Fibroblast of peridontal ligament (primary cell): ENCODE measurements at regions not wholly inside any gene's neighbourhood (a gene's known extent, or its start where the extent isn't known, plus 50 kb on each side); places are given as distances from the start of the nearest gene placed in this dataset.
"Not testable (repeated sequence)": the region's sequence is repeated elsewhere in the genome, so short reads cannot be mapped to it uniquely, and the experiment has no call there.

Source experiments
- DNase-seq: peaks from one replicate; pipeline ENCODE4 v3.0.0-alpha.2; 2010; ENCODE audit errors: extremely low read depth

DNA sequence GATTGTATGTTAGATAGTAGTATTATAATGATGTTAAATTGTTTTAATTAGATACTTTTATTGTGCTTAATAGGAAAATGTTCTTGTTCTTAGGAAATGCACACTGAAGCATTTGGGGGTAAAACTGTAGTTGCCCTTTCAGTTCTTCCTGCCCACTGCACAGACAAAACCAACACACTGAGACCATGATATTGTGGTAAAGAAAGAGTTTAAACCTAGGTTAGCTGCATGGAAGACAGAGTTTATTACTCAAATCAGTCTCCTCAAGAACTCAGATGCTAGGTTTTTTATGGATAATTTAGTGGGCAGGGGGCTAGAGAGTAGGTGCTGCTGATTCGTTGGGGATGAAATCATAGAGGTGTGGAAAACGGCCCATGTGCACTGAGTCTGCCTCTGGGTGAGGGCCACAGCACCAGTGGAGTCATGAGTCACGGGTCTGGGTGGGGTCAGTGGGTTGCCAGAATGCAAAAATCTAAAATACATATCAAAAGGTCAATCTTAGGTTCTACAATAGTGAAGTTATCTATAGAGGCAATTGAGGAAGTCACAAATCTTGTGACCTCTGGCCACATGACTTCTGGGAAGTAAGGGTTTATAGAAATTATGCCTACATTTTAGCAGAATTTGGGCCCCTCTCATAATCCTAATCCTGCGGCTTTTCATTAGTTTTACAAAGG lies 124.8 kb upstream of the FOXN2 start:
- no peak for DNase-seq

DNA sequence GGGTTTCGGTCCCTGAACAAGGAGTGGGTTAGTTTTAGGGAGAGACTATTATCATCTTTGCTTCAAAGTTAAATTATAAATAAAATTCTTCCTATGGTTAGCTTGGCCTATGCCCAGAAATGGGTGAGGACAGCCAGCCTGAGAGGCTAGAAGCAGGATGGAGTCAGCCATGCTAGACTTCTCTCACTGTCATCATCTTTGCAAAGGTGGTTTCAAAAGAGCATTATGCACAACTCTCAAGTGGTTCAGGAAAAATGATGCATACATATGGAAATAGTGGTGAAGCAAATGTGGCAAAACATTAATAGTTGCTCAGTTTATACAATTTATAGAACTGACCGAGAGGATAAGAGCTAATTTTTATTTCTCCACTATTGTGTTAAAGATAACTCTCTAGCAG lies 124.3 kb upstream of the FOXN2 start:
- no peak for DNase-seq

- no peak for DNase-seq
Measured at GRCh38 chr2:48194641-48195040, 119.8 kb upstream of the FOXN2 start.

DNA sequence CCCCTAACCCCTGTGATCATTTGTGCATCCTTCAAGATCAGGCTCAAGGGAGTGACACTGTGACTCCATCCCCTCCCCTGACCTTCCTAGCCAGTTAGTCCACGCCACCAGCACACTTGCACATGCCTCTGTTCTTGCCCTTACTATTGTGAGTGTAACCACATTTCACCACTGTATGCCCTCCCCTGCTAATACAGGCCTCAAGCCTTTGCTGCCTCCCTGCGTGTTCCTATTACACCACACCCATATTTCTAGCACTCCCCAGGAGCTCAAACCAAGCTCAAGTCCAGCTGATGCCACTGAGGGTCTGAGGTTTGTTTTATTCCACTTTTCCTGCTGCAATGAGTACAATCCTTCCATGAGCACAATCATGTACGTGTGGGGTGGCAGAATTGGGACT lies 119.3 kb upstream of the FOXN2 start:
- DNase-seq: no peak

DNA sequence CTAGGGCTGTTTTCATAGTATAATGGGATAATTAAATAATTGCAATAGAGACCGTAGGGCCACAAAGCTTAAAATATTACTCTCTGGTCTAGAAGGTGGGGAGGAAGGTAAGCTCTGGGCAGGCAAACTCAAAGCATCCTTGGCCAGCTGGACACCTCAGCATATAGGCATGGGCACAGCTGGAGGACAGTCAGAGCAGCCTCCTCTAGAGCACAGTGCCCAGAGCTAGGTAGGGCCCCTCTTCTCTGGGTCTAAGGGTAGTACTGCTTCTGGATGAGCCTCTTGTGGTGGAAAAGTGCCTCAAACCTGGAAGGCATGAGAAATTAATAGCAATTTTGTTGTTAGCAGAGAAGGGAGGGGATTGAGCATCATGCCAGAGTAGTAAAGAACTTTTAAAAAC lies 116.9 kb upstream of the FOXN2 start:
- DNase-seq: no peak

DNA sequence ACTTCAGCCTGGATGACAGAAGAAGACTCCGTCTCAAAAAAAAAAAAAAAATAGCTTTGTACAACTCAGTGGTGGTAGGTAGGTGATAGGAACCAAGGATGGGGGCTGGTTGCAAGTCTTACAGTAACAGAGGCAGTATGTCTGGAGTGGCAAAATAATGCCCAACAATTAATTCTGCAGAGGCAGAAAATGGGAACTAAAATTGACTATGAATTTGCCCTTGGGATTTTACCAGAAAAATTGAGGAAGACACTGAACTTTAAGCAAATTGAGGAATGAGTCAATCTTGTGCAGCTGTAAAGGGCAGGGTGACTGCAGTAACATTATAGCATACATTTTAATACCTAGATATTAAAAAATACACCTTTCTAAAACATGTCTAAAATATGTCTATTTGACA lies 116.1 kb upstream of the FOXN2 start:
- DNase-seq: no peak

GRCh38 chr2:48199070-48199469 lies 115.4 kb upstream of the FOXN2 start:
- DNase-seq: no peak

GRCh38 chr2:48200620-48201293 lies 113.7 kb upstream of the FOXN2 start:
- DNase-seq: no peak

DNA sequence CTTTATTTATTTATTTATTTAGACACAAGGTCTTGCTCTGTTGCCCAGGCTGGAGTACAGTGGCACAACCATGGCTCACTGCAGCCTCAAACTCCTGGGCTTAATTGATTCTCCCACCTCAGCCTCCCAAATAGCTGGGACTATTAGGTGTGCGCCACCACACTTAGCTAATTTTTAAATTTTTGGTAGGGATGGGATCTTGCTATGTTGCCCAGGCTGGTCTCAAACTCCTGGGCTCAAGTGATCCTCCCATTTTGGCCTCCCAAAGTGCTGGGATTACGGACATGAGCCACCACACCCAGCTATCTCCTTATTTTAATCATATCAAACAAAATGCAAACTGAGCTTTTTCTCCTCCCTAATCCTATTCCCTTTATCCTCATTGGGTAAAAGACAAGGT lies 113.0 kb upstream of the FOXN2 start:
- not testable (repeated sequence) for DNase-seq

DNA sequence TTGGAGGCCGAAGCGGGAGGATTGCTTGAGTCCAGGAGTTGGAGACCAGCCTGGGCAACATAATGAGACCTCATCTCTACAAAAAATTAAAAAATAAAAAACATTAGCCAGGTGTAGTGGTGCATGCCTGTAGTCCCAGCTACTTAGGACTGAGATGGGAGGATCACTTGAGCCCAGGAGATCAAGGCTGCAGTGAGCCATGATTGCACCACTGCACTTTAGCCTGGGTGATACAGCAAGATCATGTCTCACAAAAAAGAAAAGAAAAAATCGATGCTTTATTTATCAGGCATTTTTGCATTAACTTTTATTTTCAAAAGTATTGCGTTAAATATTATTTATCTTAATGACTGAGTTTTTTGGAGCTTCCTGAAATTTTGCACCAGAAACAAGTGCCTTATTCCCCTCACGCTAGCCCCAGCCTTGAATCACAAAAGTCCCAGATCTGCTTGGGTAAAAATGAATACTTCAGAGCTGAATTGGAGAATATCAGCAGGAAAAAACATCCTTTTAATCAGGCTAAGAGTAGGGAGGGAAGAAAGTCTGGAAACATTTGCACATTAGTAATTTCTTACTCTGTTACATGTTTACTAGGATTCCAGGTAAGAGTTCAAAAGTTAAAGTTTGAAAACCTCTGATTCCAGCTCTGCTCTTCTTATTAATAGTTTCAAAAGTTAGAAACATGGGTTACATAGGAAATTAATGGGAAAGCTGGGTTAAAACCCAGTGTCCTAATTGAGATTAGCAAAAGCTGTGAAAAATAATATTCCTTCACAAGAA lies 111.4 kb upstream of the FOXN2 start:
- no peak for DNase-seq

DNA sequence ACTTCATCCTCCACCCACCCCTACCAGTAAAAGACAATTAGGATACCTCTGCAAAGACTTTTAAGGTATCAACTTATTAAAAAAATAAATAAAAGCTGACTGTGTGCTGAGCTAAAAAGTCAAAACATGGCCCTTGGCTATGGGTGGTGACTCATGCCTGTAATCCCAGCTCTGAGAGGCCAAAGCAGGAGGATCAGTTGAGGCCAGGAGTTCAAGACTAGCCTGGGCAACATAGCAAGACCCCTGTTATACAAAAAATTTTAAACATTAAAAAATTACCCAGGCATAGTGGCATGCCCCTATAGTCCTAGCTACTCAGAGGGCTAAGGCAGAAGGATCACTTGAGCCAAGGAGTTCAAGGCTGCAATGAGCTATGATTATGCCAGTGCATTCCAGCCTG lies 110.8 kb upstream of the FOXN2 start:
- DNase-seq: no peak

DNA sequence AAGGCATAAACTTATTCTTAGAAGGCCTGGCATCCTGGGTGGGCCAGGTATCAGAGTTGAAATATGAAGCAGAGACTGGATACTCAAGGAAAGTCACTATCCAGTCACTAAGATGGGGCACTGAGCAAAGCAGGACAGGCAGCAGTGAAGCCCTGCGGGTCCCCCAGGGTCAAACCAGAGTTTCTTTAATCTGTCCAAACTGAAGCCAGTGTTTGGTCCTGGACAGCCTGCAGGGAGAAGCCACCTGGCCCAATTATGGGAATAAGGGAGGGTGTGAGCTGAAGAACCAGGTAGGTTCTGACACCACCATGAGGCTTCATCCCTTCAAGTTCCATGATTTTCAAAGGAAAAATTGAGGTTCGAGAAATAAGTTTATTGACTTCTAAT lies 109.7 kb upstream of the FOXN2 start:
- no peak for DNase-seq

DNA sequence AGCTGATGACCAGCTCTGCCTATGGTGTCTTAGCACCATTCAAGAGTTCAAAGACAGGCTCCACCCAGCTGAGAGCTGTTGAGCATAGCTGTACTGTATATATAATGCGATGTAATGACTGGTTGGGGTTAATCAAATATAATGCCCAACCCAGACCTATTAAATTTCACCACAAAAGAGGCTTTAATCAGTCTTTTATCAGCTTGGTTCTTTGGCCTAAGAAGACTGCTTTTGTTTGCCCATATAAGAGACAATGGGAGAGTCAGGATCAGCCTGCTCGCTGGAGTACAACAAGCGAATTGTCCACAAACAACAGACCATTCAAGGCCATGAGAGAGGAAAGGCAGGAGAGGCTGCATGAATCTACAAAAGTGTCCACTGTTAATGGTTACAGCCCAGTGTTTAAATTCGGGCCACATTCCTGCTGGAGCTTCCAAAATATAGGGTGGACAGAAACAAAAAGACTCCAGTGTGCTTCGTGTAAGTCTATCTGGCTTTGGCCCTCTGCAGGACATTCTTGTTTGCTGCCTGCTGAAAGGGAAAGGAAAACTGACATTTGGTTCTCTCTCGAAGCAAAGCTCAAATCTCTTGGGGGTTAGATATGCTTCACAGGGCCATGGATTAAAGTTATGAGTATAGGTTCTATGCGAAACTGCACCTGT lies 109.2 kb upstream of the FOXN2 start:
- DNase-seq: peak; percentile 56

GRCh38 chr2:48206056-48206656 lies 108.3 kb upstream of the FOXN2 start:
- DNase-seq: not testable (repeated sequence)

- DNase-seq: no peak
Measured at GRCh38 chr2:48207201-48207641, 107.3 kb upstream of the FOXN2 start.

GRCh38 chr2:48207851-48208250 lies 106.6 kb upstream of the FOXN2 start:
- no peak for DNase-seq

DNA sequence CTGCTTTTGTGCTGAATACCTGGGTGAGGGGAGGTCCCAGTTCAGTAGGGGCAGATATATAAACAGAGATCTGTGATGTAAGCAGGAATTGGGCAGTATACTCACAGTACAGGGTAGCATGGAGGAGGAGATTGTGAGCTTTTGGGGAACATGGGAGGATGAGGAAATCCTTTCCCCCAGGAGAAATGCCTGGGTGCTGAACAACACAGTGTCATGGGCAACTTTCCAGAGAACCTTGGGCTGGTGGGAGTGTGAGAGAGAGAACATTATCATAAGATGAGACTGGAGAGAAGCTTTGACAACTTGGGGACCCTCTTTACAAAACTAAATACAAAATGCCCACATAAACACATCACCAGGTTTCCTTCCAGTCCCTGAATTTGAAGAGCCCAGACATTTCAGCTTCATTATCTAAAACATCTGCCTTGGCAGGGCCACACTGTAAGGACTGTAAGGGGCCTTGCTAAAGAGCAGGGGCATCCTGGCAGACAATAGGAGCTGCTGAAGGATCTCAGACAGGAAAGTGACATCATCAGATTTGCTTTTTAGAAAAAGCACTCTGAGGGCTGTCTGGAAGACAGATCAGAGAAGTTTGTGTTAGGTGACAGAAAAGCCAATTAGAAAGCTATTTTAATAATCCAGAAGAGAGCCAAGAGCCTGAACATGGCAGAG lies 105.1 kb upstream of the FOXN2 start:
- peak; percentile 35 for DNase-seq

- DNase-seq: no peak
Measured at GRCh38 chr2:48210189-48210588, 104.3 kb upstream of the FOXN2 start.

DNA sequence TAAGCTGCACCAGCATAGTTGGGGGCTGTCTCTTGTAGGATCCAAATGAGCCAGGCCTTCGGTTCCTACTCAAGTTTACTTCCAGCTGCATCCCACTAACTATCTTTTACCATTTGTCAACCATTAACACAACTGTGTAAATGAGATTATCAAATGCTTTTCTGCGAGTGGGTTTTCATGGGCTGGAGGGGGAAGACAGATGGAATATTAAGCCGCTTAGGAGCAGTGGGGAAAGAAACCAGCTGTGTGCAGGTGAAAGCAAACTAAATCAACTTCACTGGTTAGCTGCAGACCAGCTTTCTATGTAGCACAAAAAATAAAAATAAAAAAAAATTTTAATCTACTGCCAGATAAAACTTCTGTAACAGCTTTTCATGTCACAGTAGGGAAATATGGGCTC lies 100.8 kb upstream of the FOXN2 start:
- DNase-seq: no peak

GRCh38 chr2:48218169-48218568 lies 96.3 kb upstream of the FOXN2 start:
- no peak for DNase-seq

GRCh38 chr2:48219234-48219554 lies 95.3 kb upstream of the FOXN2 start:
- no peak for DNase-seq
